Nephron progenitor cell (in vitro differentiated cells): ENCODE measurements at regions not wholly inside any gene's neighbourhood (a gene's known extent, or its start where the extent isn't known, plus 50 kb on each side); places are given as distances from the start of the nearest gene placed in this dataset.

Experiments used
- DNase-seq: peaks from one replicate; pipeline ENCODE4 v3.0.0; 2021
- H3K27ac Mint-ChIP-seq: 2 replicates; pipeline ENCODE4 v1.8.0; 2021; ENCODE audit warnings: mild to moderate bottlenecking, moderate library complexity, mixed read lengths
- H3K27me3 Mint-ChIP-seq: 2 replicates; pipeline ENCODE4 v1.8.0; 2021; ENCODE audit warnings: mild to moderate bottlenecking, low read depth, mixed read lengths; ENCODE audit not compliant: poor library complexity
- H3K36me3 Mint-ChIP-seq: 2 replicates; pipeline ENCODE4 v1.8.0; 2021; ENCODE audit warnings: low read depth, mixed read lengths
- H3K4me1 Mint-ChIP-seq: 2 replicates; pipeline ENCODE4 v1.8.0; 2021; ENCODE audit warnings: mixed read lengths
- H3K4me3 Mint-ChIP-seq: 2 replicates; pipeline ENCODE4 v1.8.0; 2021; ENCODE audit warnings: mild to moderate bottlenecking, moderate library complexity, mixed read lengths
- H3K9me3 Mint-ChIP-seq: 2 replicates; pipeline ENCODE4 v1.8.0; 2021; ENCODE audit warnings: mild to moderate bottlenecking, moderate library complexity, mixed read lengths
- TF ChIP-seq, protein P1 (sequence below): fragments of 200-600 bp; sonication (generic); IDR thresholded peaks from 2 replicates; pipeline ENCODE4 v1.5.0; 2021; ENCODE audit warnings: antibody characterized with exemption

DNA sequence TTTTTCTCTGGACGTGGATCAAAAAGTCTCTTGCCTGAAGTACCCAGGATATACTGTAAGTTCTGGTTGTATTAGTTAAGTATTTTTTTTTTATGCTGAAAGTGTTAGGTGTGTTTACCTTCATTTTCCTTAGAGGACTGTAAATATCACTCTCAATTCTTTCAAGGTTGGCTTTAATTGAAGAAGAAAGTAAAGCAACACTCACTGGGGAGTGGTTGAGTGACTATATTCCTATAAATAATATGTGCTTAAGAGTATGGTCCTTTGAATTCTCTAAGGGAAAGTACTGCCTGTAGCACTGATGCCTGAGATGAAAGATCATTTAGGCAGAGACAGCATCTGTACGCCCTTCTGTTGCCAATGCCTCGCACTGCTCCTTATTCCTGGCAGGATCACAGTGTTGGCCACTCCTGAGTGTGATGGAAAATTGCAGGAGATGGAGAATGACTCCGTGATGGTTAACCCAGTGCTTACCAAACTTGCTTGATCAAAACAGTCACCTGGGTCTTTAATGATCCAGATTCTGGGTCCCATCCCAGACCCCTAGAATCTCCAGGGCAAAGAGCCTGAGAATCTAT lies 182.0 kb upstream of the MPDZ start:
- DNase-seq: no peak
- Mint-ChIP-seq H3K27ac (no peak overlapping the region), H3K4me1 (no peaks in the 10 kb centered on the region), H3K36me3 (no peaks in the 10 kb centered on the region), H3K4me3 (no peak overlapping the region), H3K9me3 (no peaks in the 10 kb centered on the region), H3K27me3 (peaks cover 11% of the 10 kb centered on the region)
- TF ChIP-seq, protein P1, sequence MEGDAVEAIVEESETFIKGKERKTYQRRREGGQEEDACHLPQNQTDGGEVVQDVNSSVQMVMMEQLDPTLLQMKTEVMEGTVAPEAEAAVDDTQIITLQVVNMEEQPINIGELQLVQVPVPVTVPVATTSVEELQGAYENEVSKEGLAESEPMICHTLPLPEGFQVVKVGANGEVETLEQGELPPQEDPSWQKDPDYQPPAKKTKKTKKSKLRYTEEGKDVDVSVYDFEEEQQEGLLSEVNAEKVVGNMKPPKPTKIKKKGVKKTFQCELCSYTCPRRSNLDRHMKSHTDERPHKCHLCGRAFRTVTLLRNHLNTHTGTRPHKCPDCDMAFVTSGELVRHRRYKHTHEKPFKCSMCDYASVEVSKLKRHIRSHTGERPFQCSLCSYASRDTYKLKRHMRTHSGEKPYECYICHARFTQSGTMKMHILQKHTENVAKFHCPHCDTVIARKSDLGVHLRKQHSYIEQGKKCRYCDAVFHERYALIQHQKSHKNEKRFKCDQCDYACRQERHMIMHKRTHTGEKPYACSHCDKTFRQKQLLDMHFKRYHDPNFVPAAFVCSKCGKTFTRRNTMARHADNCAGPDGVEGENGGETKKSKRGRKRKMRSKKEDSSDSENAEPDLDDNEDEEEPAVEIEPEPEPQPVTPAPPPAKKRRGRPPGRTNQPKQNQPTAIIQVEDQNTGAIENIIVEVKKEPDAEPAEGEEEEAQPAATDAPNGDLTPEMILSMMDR: no peak

DNA sequence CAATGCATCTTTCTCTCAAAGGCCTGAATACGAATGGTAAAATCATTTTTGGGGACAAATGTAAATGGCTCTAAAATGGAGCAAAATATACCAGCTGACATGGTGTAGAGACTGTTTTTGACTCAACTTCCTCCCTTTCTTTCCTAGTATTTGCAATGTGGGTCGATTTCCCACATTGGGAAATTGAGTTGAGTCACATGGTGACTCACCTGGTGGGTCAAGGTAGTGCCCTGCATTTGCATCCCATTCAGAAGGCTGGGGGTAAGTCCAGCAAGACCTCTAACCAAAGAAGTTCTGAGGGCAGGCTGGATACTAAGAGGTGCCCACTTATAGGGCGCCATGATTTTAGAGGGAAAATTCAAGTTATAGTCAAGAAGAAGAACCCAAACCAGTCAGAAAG lies 179.6 kb upstream of the MPDZ start:
- Mint-ChIP-seq H3K27ac (no peak overlapping the region), H3K4me3 (no peak overlapping the region), H3K9me3 (no peaks in the 10 kb centered on the region), H3K4me1 (no peaks in the 10 kb centered on the region), H3K27me3 (peaks cover 10% of the 10 kb centered on the region), H3K36me3 (no peaks in the 10 kb centered on the region)
- DNase-seq: no peak
- TF ChIP-seq, protein P1: no peak

DNA sequence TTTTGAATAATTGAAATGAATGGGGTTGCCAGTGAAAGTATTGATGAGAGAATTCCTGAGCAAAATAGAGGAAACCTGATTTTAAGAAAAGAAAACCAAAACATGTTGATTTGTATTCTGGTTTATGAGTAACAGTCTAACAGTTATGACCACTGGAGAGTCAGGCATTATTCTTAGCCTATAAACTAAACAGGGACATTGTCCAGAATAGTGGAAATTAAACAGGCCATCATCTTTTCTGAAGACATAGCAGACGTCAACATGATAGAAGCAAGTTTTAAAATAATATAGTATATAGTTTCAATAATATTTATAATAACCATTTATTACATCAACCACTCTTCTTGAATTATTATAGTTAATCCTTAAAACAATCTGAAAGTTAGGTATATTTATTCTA lies 178.3 kb upstream of the MPDZ start:
- TF ChIP-seq, protein P1: no peak
- H3K36me3 Mint-ChIP-seq: no peaks in the 10 kb centered on the region
- no peak overlapping the region for H3K4me3 Mint-ChIP-seq
- H3K4me1 Mint-ChIP-seq: no peaks in the 10 kb centered on the region
- no peak overlapping the region for H3K27ac Mint-ChIP-seq
- no peaks in the 10 kb centered on the region for H3K9me3 Mint-ChIP-seq
- DNase-seq: no peak
- peaks cover 10% of the 10 kb centered on the region for H3K27me3 Mint-ChIP-seq

DNA sequence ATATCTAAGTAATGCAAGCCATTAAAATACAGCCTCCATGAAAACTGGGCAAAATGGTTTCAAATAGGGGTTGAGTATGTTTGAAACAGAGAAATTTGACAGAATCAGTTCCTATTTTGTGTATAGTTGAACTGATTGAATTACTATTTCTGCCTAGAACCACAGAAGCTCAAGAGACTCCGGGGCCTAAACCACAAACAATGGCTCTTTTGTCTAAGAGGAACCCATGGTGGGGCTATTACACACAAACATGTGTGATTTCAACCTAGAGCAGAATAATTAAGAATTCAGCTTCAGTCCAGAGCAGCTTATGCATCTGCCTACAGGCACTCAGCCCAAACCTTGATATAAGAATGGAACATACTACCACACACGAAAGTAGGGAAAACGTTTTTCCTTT lies 171.2 kb upstream of the MPDZ start:
- H3K27ac Mint-ChIP-seq: no peak overlapping the region
- H3K27me3 Mint-ChIP-seq: peaks cover 4% of the 10 kb centered on the region
- H3K4me3 Mint-ChIP-seq: no peak overlapping the region
- DNase-seq: no peak
- H3K36me3 Mint-ChIP-seq: no peaks in the 10 kb centered on the region
- H3K4me1 Mint-ChIP-seq: no peaks in the 10 kb centered on the region
- no peaks in the 10 kb centered on the region for H3K9me3 Mint-ChIP-seq
- TF ChIP-seq, protein P1: no peak

DNA sequence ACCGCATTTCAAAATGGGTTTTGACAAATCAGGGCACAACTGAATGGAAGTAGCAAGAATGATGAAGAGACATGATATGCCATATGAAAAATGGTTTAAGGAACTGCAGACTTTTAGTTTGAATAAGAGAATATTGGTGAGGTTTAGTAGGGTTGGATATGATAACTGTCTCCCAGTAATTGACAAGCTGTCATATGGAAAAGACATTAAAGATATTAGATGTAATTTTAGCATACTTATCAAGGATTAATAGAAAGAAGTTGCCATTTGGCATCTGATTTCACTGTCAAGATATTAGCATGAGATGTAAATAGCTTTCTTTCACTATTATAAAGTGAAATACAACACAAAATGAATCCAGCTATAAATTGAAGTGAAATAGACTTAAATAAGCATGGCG lies 169.0 kb upstream of the MPDZ start:
- Mint-ChIP-seq H3K4me3 (no peak overlapping the region), H3K27ac (no peak overlapping the region), H3K27me3 (peaks cover 4% of the 10 kb centered on the region), H3K9me3 (no peaks in the 10 kb centered on the region), H3K36me3 (no peaks in the 10 kb centered on the region), H3K4me1 (peaks cover 17% of the 10 kb centered on the region)
- DNase-seq: no peak
- TF ChIP-seq, protein P1: no peak

DNA sequence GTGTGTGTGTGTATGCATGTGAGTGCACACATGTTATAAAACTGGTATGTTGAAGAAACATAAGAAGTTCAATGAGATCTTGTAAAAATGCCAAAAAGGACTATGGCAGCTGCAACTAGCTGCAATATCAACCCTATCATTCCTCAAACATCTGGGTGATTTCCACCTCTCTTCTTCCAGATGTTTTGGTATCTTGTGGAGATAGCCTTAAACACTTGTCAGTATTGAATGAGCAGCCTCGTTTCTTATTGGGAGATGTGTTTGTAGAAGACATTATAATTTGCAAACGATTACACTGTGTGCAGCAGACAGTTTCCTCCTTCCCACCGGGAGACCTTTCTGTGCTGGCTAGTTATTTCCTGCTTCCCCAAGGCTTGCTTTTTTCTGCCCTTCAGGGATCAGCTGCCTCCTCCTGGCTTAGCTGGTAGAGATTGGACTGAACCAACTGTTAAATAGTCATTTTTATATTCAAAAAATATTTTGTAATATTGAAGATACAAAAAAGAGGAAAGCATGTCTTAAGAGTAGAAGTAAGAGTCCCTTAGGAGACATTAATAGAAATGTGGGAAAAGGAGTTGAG lies 168.4 kb upstream of the MPDZ start:
- H3K27ac Mint-ChIP-seq: no peak overlapping the region
- DNase-seq: no peak

More for the DNA sequence above, 168.4 kb upstream of the MPDZ start:
- Mint-ChIP-seq H3K4me1 (peaks cover 20% of the 10 kb centered on the region), H3K9me3 (no peaks in the 10 kb centered on the region), H3K27me3 (peaks cover 4% of the 10 kb centered on the region), H3K4me3 (no peak overlapping the region), H3K36me3 (no peaks in the 10 kb centered on the region)
- TF ChIP-seq, protein P1: no peak
